ENCODE measurements at regions not wholly inside any gene's neighbourhood (a gene's known extent, or its start where the extent isn't known, plus 50 kb on each side); places are given as distances from the start of the nearest gene placed in this dataset.

DNA sequence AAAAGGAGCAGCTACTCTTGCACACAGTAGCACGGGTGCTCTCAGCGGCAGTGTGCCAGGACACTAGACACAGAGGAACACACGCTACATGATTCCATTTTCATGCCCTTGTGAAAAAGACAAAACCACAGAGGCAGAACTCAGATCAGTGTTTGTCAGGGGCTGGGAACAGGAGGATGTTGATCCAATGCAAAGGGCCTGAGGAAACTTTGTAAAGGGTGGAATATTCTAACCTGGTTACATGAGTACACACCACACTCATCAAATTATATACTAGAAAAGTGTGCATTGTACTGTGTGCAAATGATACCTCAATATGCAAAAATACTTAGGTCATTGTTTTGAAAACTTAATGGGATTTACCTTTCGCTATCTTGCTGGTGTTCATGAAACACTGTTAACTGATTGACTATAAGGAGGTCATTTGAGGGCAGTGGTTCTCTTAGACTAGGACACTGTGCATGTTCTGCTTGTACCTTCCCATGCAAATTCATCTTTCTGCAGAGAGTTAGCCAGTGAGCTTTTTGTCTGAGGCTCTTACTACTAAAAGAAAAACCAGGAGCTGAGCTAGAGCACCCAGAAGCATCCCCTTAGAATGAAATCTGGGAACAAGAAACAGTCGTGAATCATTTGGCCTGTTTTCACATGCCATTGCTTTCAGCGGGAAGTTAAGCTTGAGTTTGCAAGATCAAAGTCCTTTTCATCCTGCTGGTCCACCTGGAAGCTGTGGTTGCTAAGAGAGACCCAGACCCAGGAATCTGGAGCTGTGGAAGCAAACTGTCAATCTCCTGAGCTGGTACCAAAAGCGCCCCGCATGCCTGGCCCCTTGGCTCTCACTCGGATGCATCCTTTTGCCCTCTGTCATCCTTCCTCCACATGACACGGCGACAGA is 204.8 kb downstream of the TTLL2 start:
- TF ChIP-seq CTCF (conservative IDR thresholded peaks at IDR 0.05) (no peak), ZFX (IDR thresholded peaks at IDR 0.05) (no peak)

Data from C4-2B (cell line).